H54 (cell line): ENCODE measurements at regions not wholly inside any gene's neighbourhood (a gene's known extent, or its start where the extent isn't known, plus 50 kb on each side); places are given as distances from the start of the nearest gene placed in this dataset.

Experiments
- DNase-seq: peaks from one replicate; pipeline ENCODE4 v3.0.0; 2011; ENCODE audit warnings: low spot score, mixed read lengths; ENCODE audit not compliant: insufficient read length
- FAIRE-seq: peaks from 3 replicates; lab custom pipeline; 2011; peaks lifted over from hg19 to GRCh38; lab: Jason Lieb, UNC
- POLR2A ChIP-seq: IDR thresholded peaks from 2 replicates; pipeline ENCODE4 v1.6.1; 2011; ENCODE audit warnings: low read depth, mild to moderate bottlenecking, low read length

DNA sequence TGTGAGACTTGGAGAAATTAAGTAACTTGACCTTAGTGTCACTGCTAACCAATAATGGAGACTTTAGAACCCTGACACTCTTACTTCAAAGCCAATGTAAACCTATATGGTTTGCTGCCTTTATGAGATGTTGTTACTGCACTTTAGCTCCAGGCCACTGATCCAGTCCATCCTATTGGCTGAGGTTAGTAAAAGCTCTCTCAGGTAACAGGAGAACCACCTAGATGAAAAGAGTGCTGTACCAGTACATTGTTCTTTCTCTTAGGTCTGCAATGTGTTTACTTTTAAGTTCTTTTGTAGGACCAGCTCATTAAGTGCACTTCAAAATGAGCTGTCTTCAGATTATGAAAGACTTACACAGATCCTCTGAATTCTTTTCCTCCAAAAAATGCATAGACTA is 994.0 kb upstream of the FAT3 start:
- FAIRE-seq (no peak), DNase-seq (no peak)
- TF ChIP-seq POLR2A, result no peak

DNA sequence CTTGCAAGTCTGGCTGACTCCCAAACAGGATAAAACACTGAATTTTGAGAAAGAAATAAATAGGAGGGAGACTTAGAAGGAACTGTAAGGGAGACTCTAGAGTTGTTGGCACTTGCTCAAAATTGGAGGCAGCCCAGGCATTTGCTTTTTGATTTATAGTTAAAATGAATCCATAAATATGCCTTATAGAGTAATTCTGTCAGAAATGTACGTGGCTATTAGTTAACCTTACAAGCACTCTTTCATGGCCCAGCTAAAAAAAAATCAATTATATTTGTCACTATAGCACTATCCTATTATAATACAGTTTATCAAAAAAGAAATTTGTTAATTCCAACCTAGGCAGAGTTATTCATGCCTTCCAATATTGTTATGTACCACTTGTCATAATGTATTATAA is 1000.0 kb upstream of the CHORDC1 start:
- TF ChIP-seq POLR2A, result no peak
- DNase-seq (no peak), FAIRE-seq (no peak)

DNA sequence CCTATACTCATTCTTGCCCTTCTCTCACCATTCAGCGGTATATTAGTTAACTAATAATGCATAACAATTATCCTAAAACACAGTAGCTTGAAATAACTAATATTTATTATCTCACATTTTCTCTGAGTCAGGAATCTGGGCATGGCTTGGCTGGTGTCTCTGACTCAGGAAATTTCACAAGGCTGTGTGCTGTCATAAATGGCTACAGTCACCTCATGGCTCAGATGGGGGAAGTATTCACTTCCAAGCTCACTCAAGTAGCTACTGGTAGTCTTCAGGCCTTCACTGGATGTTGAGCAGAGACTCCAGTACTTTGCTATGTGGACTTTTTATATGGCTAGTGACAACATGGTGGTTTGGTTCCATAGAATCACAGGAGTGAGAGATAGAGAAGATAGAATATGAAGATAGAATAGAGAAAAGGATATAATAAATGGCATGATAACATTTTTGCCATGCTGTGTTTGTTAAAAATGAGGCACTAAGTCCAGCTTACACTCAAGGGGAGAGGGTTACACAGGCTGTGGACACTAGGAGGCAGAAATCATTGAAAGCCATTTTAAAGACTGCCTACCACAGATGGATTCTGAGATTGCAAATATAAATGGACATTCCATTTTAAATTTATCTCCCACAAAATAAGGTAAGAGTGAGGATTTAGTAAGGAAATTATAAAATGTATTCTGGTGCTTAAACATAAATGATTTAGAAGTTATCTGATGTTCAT is 997.8 kb upstream of the CHORDC1 start:
- FAIRE-seq (no peak), DNase-seq (no peak)
- TF ChIP-seq POLR2A, result no peak

DNA sequence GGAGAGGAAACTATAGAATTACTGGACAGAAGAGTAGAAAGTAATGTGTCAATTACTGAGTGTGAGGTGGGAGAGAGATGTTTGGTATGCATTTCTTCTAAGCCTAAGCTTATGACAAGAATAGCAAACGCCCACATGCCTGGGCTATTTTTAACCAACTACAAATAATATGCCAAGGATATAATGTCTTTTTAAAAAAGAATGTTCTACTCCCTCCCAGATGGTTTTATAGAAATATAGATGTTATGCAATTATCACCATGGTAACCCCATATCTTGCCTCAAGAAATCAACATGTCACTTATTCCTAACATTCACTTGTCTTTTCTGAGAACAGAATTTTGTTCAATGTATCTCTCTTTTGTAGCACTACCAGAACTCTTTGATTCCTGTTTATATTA is 996.7 kb upstream of the CHORDC1 start:
- FAIRE-seq (no peak), DNase-seq (no peak)
- no peak for TF ChIP-seq POLR2A

DNA sequence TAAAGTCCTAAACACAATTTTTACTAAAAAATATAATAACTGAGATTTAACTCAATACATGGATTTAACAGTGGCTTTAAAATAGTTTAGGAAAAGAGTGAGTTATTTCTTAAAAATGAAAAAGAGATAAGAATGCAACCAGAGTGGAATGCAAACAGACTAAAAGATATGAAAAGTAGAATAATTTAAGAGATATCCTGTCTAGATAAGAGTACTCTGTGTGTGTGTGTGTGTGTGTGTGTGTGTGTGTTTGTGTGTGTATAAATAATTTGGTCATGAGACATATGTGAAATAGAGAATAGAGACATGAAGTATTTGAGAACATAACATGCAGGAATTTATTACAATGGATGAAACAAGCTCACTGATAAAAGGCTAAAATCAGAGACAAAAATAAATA is 986.9 kb upstream of the CHORDC1 start:
- no peak for DNase-seq
- no peak for TF ChIP-seq POLR2A
- no peak for FAIRE-seq

DNA sequence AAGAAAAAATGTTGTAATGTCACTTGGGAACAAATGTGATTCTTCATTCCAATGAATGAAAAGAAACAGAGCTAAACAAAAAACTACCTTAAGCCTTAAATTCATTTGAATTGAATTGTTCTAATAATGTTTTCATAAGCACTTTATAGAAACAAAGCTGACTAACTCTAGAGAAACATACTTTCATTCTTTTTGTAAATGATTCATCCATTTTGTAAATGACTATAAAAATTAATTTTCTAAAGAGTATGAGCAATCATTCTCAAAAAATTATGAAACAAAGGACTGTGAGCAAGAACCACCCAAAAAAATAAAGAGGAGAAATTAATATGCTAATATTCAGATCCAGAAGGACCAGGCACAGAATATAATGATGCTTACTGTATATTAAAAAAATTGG is 986.5 kb upstream of the CHORDC1 start:
- no peak for DNase-seq
- TF ChIP-seq POLR2A, result no peak
- FAIRE-seq, result no peak

DNA sequence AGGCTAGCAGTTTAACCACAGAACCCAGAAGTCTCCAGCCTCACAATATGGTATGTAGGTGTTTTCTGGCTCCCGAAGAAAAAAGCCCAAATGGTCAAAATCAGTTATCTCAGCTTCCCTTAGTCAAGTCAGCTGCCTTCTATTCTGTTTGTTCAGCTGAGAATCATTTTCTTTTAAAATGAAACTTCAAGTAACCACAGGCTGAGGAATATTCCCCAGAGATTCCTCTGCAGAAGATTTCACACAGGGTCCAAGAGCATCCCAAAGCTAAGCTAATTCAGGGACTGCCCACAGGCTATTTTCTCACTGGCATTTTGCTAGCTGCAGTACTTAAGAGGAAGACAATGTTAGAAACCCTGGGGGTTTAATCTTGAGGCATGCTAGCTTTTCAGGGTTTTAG is 977.0 kb upstream of the CHORDC1 start:
- FAIRE-seq (no peak), DNase-seq (no peak)
- TF ChIP-seq POLR2A, result no peak

DNA sequence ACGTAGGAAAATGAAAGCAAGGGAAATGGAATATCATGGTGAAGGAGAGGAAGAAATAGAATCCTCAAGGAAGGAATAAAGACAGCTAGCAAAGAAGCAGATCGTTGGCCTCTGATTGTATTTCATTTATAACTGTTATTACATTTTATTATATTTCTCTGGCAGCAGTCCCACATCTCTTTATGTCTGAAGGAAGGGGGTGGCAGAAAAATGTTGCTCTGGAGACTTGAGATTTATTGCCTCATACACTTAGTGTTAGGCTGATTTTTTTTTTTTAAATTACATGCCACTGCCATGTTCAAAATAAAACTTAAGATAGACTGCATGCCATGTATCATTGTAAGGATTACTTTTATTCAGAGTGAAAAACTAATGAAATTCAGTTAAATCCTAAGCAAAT is 971.7 kb upstream of the CHORDC1 start:
- no peak for DNase-seq
- FAIRE-seq, result no peak
- no peak for TF ChIP-seq POLR2A

DNA sequence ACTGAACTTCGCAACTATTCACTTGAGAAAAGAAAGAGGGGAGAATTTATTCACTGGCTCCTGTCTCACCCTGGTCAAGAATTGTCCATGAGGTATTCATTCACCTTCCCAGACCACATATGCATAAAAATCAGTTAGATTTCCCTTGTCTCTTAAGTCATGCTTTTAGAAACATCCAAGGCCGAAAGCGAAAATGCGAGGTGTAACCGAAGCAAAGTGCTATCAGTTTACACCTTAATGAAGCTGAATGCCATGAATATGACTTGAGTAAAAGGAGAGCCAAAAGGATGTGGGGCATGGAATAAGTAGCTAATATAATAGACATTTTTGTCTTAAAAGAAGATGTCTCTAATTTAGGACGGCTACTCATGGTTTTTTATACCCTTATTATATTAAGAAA is 965.6 kb upstream of the CHORDC1 start:
- TF ChIP-seq POLR2A, result no peak
- DNase-seq (no peak), FAIRE-seq (no peak)

DNA sequence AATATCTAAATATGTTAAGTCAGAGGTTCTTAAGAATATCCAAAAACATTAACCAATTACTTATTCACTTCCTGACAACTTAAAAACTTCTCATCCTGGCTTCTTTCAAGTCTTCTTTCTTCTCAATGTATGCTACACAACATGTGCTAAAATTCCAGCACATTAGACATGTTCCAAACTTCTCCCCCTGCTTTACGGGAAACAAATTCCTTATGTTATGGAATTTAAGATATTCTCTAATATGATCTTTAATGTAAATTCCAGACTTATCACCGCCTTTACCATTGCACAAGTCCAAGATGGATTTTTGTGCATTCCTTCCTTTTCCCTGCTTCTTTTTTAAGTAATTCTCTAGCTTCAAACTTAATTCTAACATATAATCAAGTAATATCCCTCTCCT is 964.5 kb upstream of the CHORDC1 start:
- no peak for TF ChIP-seq POLR2A
- no peak for FAIRE-seq
- no peak for DNase-seq

DNA sequence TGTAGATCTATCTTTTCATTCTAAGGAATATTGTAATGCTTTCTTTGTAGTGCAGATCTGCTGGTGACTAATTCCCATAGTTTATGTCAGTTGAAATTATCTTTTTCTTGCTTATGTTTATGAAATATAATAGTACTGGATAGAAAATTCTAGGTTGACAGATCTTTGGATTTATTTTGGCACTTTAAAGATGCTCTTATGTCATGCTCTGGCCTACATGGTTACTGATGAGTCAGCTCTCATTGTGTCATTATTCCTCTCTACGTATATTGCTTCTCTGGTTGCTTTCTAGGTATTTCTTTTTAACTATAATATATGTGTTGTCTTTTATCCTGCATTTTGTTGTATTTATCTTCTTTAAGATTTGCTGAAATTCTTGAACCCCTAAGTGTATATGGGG is 955.5 kb upstream of the CHORDC1 start:
- DNase-seq (no peak), FAIRE-seq (no peak)
- TF ChIP-seq POLR2A, result no peak

DNA sequence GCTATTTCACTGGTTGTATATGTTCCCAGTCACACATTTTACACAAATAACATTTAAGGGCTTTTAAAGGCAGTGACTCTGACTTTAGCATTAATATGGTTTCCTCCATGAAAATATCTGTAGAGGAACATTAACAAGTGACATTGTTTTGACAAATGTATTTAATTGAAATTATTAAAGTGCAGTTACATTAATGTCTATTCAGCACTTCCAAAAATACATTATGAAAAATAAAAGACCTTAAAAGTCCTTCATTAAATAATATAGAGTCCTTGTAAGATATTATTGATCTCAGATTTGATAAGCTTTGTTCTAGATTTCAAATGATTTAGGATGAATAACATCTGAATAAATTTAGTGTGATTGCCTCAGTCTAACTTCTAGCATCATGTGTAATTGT is 951.9 kb upstream of the CHORDC1 start:
- TF ChIP-seq POLR2A, result no peak
- DNase-seq, result no peak
- no peak for FAIRE-seq

DNA sequence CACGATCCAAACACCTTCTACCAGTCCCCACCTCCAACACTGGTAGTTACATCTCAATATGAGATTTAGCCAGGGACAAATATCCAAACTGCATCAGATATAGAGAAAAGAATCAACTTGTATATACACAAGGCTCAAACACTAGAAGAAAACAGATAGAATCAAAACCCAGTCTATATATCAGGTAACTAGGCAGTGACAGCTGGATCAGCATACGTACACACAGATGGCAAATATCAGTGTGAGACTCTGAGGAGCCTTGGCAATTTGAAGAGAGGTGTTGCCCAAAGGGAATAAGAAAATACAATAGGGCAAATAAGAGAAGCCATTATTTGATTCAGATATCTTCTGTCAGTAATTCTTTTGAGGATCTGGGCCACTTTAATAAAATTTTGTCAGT is 951.3 kb upstream of the CHORDC1 start:
- no peak for TF ChIP-seq POLR2A
- DNase-seq, result no peak

DNA sequence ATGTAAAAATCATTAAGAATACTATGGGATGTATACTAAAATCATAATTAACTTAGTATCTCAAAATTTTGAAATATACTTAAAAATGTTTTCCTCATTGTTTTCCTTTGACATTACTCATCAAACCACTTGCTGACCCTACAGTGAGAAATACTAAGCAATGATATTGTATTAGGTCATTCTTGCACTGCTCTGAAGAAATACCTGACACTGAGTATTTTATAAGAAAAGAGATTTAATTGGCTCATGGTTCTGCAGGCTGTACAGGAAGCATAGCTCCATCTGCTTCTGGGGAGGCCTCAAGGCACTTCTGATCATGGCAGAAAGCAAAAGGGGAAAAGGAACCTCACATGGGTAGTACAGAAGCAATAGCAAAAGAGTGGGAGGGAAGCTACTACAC is 950.9 kb upstream of the CHORDC1 start:
- DNase-seq (no peak), FAIRE-seq (no peak)
- TF ChIP-seq POLR2A, result no peak

More for the DNA sequence above, 951.3 kb upstream of the CHORDC1 start:
- FAIRE-seq, result no peak

DNA sequence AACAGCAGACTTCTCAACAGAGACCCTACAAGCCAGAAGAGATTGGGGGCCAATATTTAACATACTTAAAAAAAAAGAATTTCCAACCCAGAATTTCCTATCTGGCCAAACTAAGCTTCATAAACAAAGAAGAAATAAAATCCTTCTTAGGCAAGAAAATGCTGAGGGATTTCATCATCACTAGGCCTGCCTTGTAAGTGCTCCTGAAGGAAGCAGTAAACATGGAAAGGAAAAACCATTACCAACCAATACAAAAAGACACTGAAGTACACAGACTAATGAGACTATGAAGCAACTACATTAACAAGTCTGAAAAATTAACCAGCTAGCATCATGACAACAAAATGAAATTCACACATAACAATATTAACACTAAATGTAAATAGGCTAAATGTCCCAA is 947.9 kb upstream of the CHORDC1 start:
- DNase-seq (no peak), FAIRE-seq (no peak)
- no peak for TF ChIP-seq POLR2A
